BLaER1 (cell line): ENCODE measurements at regions not wholly inside any gene's neighbourhood (a gene's known extent, or its start where the extent isn't known, plus 50 kb on each side); places are given as distances from the start of the nearest gene placed in this dataset.
"Not testable (repeated sequence)": the region's sequence is repeated elsewhere in the genome, so short reads cannot be mapped to it uniquely, and the experiment has no call there.

Experiments used
- H3K27ac ChIP-seq: shearing (Covaris generic); formaldehyde crosslinking; 2 replicates; pipeline ENCODE4 v1.8.1; 2022
- H3K27me3 ChIP-seq: shearing (Covaris generic); formaldehyde crosslinking; 2 replicates; pipeline ENCODE4 v1.8.1; 2022
- H3K36me3 ChIP-seq: shearing (Covaris generic); formaldehyde crosslinking; 2 replicates; pipeline ENCODE4 v1.8.1; 2022
- H3K4me1 ChIP-seq: shearing (Covaris generic); formaldehyde crosslinking; 2 replicates; pipeline ENCODE4 v1.8.1; 2022
- H3K4me2 ChIP-seq: shearing (Covaris generic); formaldehyde crosslinking; 2 replicates; pipeline ENCODE4 v1.8.1; 2022
- H3K4me3 ChIP-seq: shearing (Covaris generic); formaldehyde crosslinking; 2 replicates; pipeline ENCODE4 v1.8.1; 2022
- H3K9ac ChIP-seq: shearing (Covaris generic); formaldehyde crosslinking; 2 replicates; pipeline ENCODE4 v1.8.1; 2022
- H3K9me3 ChIP-seq: shearing (Covaris generic); formaldehyde crosslinking; 2 replicates; pipeline ENCODE4 v1.8.1; 2022
- H4K20me1 ChIP-seq: shearing (Covaris generic); formaldehyde crosslinking; 2 replicates; pipeline ENCODE4 v1.8.1; 2022
- Cebpa-rat ChIP-seq: shearing (Covaris generic); IDR thresholded peaks from 2 replicates; pipeline ENCODE4 v1.8.1; 2022

DNA sequence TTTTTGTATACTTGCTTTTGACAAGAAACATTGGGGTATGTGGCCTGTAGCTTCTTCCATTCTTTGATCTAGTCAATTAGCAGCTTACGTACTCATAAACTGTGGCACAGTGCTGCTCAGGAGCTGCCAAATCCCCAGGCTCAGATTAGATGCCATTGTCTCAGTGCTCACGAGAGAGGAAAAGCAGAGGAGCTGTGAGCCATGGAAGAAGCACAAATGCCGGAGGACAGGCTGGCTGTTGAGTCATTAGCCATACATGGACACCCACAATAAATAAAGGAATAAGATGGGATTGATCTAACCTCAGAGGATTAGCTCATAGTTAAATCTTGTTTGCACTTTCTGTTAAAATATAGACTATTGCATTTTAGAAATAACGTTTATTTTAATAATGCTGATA lies 121.7 kb downstream of the POSTN start:
- Histone ChIP-seq H3K9ac (no peak overlapping the region), H3K4me2 (no peak overlapping the region), H4K20me1 (no peaks in the 10 kb centered on the region), H3K36me3 (no peaks in the 10 kb centered on the region), H3K4me3 (no peak overlapping the region), H3K9me3 (peaks cover 10% of the 10 kb centered on the region; the same call in 1 of the 2 replicates), H3K27me3 (no peaks in the 10 kb centered on the region), H3K27ac (no peak overlapping the region), H3K4me1 (peaks cover 6% of the 10 kb centered on the region)
- TF ChIP-seq Cebpa-rat, result no peak

- TF ChIP-seq Cebpa-rat, result no peak
- no peaks in the 10 kb centered on the region for H3K4me1 ChIP-seq
- no peaks in the 10 kb centered on the region for H3K27me3 ChIP-seq
- H3K4me2 ChIP-seq, result no peak overlapping the region
- no peak overlapping the region for H3K27ac ChIP-seq
- H3K9ac ChIP-seq, result no peak overlapping the region
- no peaks in the 10 kb centered on the region for H3K36me3 ChIP-seq
- H4K20me1 ChIP-seq, result no peaks in the 10 kb centered on the region
- peaks cover 10% of the 10 kb centered on the region; the same call in 1 of the 2 replicates for H3K9me3 ChIP-seq
- H3K4me3 ChIP-seq, result no peak overlapping the region
Observed at GRCh38 chr13:37475966-37476365, 122.6 kb downstream of the POSTN start.

- no peaks in the 10 kb centered on the region for H3K4me1 ChIP-seq
- no peaks in the 10 kb centered on the region for H4K20me1 ChIP-seq
- H3K4me2 ChIP-seq, result no peak overlapping the region
- H3K9me3 ChIP-seq, result peaks cover 10% of the 10 kb centered on the region; the same call in 1 of the 2 replicates
- H3K9ac ChIP-seq, result no peak overlapping the region
- no peaks in the 10 kb centered on the region for H3K36me3 ChIP-seq
- H3K4me3 ChIP-seq, result no peak overlapping the region
- no peak for TF ChIP-seq Cebpa-rat
- H3K27ac ChIP-seq, result no peak overlapping the region
- H3K27me3 ChIP-seq, result no peaks in the 10 kb centered on the region
Observed at GRCh38 chr13:37475151-37475550, 123.4 kb downstream of the POSTN start.

- no peak for TF ChIP-seq Cebpa-rat
- Histone ChIP-seq H3K4me2 (no peak overlapping the region), H3K4me3 (no peak overlapping the region), H3K9me3 (peaks cover 10% of the 10 kb centered on the region; the same call in 1 of the 2 replicates), H3K27ac (no peak overlapping the region), H3K36me3 (no peaks in the 10 kb centered on the region), H4K20me1 (no peaks in the 10 kb centered on the region), H3K9ac (no peak overlapping the region), H3K4me1 (no peaks in the 10 kb centered on the region), H3K27me3 (no peaks in the 10 kb centered on the region)
Observed at GRCh38 chr13:37473035-37473434, 125.5 kb downstream of the POSTN start.

- not testable (repeated sequence) for H4K20me1 ChIP-seq, H3K27ac ChIP-seq, H3K27me3 ChIP-seq, H3K9ac ChIP-seq, H3K4me3 ChIP-seq, H3K9me3 ChIP-seq, H3K36me3 ChIP-seq, H3K4me1 ChIP-seq, H3K4me2 ChIP-seq
Observed at GRCh38 chr13:37472266-37472665, 126.3 kb downstream of the POSTN start.

- Histone ChIP-seq H3K36me3 (no peaks in the 10 kb centered on the region), H3K9me3 (no peaks in the 10 kb centered on the region), H3K4me3 (no peak overlapping the region), H3K27me3 (no peaks in the 10 kb centered on the region), H4K20me1 (no peaks in the 10 kb centered on the region), H3K4me1 (no peaks in the 10 kb centered on the region), H3K4me2 (no peak overlapping the region), H3K27ac (no peak overlapping the region), H3K9ac (no peak overlapping the region)
- TF ChIP-seq Cebpa-rat, result no peak
Observed at GRCh38 chr13:37460166-37460565, 138.4 kb downstream of the POSTN start.

DNA sequence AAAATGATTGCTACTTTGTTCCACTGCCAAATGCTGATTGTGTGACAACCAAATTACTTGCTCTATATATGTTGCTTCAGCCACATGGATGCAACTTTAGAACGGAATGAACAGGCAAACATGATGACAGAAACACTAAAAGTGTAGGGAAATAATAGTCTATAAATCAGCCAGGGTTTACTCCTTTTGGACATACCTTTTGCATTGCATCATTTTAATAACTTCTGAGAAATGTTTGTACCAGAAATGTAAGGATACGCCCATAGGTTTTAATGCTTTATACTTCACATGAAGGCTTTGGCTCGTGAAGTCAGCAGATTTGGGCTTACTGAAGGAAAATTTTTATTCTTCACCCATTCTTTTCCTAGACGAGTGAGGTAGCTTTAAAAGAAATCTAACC lies 141.0 kb downstream of the POSTN start:
- no peak overlapping the region for H3K27ac ChIP-seq

GRCh38 chr13:37456506-37456905 lies 142.1 kb downstream of the POSTN start:
- H3K4me3 ChIP-seq, result no peak overlapping the region
- no peak for TF ChIP-seq Cebpa-rat

More for the DNA sequence above, 141.0 kb downstream of the POSTN start:
- Histone ChIP-seq H3K9ac (no peak overlapping the region), H3K27me3 (no peaks in the 10 kb centered on the region), H4K20me1 (no peaks in the 10 kb centered on the region), H3K4me3 (no peak overlapping the region), H3K36me3 (no peaks in the 10 kb centered on the region), H3K4me2 (no peak overlapping the region), H3K9me3 (no peaks in the 10 kb centered on the region), H3K4me1 (no peaks in the 10 kb centered on the region)
- TF ChIP-seq Cebpa-rat, result no peak

DNA sequence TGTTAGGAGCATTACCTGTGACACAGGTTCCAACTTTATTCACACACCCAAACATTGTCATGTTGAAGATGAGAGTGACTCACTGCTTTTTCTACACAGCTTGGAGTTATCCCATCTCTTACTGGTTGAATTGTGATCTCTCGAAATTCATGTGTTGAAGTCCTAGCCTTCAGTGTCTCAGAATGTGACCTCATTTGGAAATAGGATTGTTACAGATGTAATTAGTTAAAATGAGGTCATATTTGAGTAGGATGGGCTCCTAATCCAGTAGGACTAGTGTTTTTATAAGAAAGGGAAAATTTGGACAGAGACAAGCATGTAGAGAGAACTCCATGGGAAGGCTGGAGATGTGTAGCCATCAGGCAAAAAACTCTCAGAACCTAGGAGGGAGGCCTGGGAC lies 142.5 kb downstream of the POSTN start:
- no peak for TF ChIP-seq Cebpa-rat
- no peaks in the 10 kb centered on the region for H3K9me3 ChIP-seq
- H3K9ac ChIP-seq, result no peak overlapping the region
- H3K27me3 ChIP-seq, result no peaks in the 10 kb centered on the region
- no peak overlapping the region for H3K4me2 ChIP-seq
- H3K4me1 ChIP-seq, result no peaks in the 10 kb centered on the region
- H3K27ac ChIP-seq, result no peak overlapping the region
- no peaks in the 10 kb centered on the region for H3K36me3 ChIP-seq
- no peaks in the 10 kb centered on the region for H4K20me1 ChIP-seq
- no peak overlapping the region for H3K4me3 ChIP-seq

More at GRCh38 chr13:37456506-37456905, 142.1 kb downstream of the POSTN start:
- no peak overlapping the region for H3K27ac ChIP-seq
- no peaks in the 10 kb centered on the region for H3K36me3 ChIP-seq
- H3K4me2 ChIP-seq, result no peak overlapping the region
- no peak overlapping the region for H3K9ac ChIP-seq
- no peaks in the 10 kb centered on the region for H3K9me3 ChIP-seq
- no peaks in the 10 kb centered on the region for H3K27me3 ChIP-seq
- H3K4me1 ChIP-seq, result no peaks in the 10 kb centered on the region
- H4K20me1 ChIP-seq, result no peaks in the 10 kb centered on the region

GRCh38 chr13:37453246-37453645 lies 145.3 kb downstream of the POSTN start:
- Histone ChIP-seq H3K9me3 (no peaks in the 10 kb centered on the region), H3K4me1 (no peaks in the 10 kb centered on the region), H3K4me3 (no peak overlapping the region), H3K27me3 (no peaks in the 10 kb centered on the region), H3K36me3 (no peaks in the 10 kb centered on the region), H3K4me2 (no peak overlapping the region), H4K20me1 (no peaks in the 10 kb centered on the region), H3K27ac (no peak overlapping the region), H3K9ac (no peak overlapping the region)
- no peak for TF ChIP-seq Cebpa-rat

- Histone ChIP-seq H3K9me3 (no peaks in the 10 kb centered on the region), H3K4me3 (no peak overlapping the region), H3K4me1 (no peaks in the 10 kb centered on the region), H3K9ac (no peak overlapping the region), H3K27ac (no peak overlapping the region), H3K36me3 (no peaks in the 10 kb centered on the region), H4K20me1 (no peaks in the 10 kb centered on the region), H3K27me3 (no peaks in the 10 kb centered on the region), H3K4me2 (no peak overlapping the region)
- TF ChIP-seq Cebpa-rat, result no peak
Observed at GRCh38 chr13:37450276-37450675, 148.3 kb downstream of the POSTN start.
